HFF-Myc (cell line): ENCODE measurements at regions not wholly inside any gene's neighbourhood (a gene's known extent, or its start where the extent isn't known, plus 50 kb on each side); places are given as distances from the start of the nearest gene placed in this dataset.

Experiments
- DNase-seq: peaks from one replicate; pipeline ENCODE4 v3.0.0-alpha.2; 2011; ENCODE audit warnings: low read depth; ENCODE audit errors: extremely low read depth
- H3K4me3 ChIP-seq: replicated peaks from 2 replicates; pipeline ENCODE4 v1.5.1; 2011; ENCODE audit warnings: low read depth, mild to moderate bottlenecking, control low read depth, low read length
- CTCF ChIP-seq: IDR thresholded peaks from 2 replicates; pipeline ENCODE4 v1.5.1; 2012; ENCODE audit warnings: mild to moderate bottlenecking, low read depth, low read length, control low read depth; ENCODE audit errors: missing control alignments

GRCh38 chr9:21688108-21689102, 114.0 kb upstream of the MTAP start:
- DNase-seq, result peak; percentile 47
- no peak for TF ChIP-seq CTCF
- H3K4me3 ChIP-seq, result no peak overlapping the region; the same call in 1 of the 2 replicates

GRCh38 chr9:21689854-21690253, 112.6 kb upstream of the MTAP start:
- DNase-seq, result no peak
- H3K4me3 ChIP-seq, result no peak overlapping the region
- no peak for TF ChIP-seq CTCF

- H3K4me3 ChIP-seq, result no peak overlapping the region
- DNase-seq, result no peak
- TF ChIP-seq CTCF, result no peak
These were observed 111.9 kb upstream of the MTAP start for GRCh38 chr9:21690561-21690960.

- H3K4me3 ChIP-seq, result no peak overlapping the region
- TF ChIP-seq CTCF, result no peak
These were observed 110.0 kb upstream of the MTAP start for GRCh38 chr9:21692390-21692789.

DNA sequence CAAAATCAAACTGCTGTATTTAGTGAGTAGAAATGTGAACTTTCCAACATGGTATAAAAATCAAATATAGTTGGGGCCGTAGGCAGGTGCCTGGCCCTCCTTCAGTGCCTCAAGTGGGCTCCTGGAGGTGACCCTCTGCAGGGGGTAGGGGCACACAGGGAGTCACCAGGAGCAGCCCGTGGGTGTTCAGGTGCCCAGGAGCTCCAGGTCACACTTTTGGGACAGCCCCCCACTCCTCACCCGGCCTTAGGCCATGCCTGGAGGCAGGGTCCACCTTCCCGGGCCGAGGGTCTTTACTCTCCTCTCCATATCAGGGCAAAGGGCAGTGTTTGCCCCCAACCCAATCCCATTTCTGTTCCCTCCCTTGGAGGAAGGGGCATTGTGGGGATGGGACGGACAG, 108.0 kb upstream of the MTAP start:
- no peak overlapping the region for H3K4me3 ChIP-seq
- DNase-seq, result no peak
- TF ChIP-seq CTCF, result no peak

More at GRCh38 chr9:21692390-21692789, 110.0 kb upstream of the MTAP start:
- no peak for DNase-seq

GRCh38 chr9:21695443-21695842, 107.0 kb upstream of the MTAP start:
- no peak for TF ChIP-seq CTCF
- no peak for DNase-seq
- H3K4me3 ChIP-seq, result no peak overlapping the region

- no peak overlapping the region for H3K4me3 ChIP-seq
- no peak for TF ChIP-seq CTCF
- DNase-seq, result no peak
These were observed 106.5 kb upstream of the MTAP start for GRCh38 chr9:21695874-21696341.
